ENCODE measurements at regions not wholly inside any gene's neighbourhood (a gene's known extent, or its start where the extent isn't known, plus 50 kb on each side); places are given as distances from the start of the nearest gene placed in this dataset.

GRCh38 chr4:141890279-141890678, 253.9 kb downstream of the IL15 start:
- Histone ChIP-seq H3K79me2 (ENCODE audit: control insufficient read depth, insufficient read depth, low read length) (no peaks in the 10 kb centered on the region), H3K27ac (ENCODE audit: low read length in 2 of 2) (no peak overlapping the region), H4K20me1 (ENCODE audit: control insufficient read depth, insufficient read depth, low read length, poor library complexity, severe bottlenecking) (no peaks in the 10 kb centered on the region), H3K4me2 (replicated peaks; ENCODE audit: low read depth, low read length, poor library complexity, severe bottlenecking) (no peak overlapping the region), H3K4me3 (ENCODE audit: control extremely low read depth in 1 of 5, extremely low read depth in 1 of 5, insufficient read depth in 1 of 5, low read depth in 2 of 5, low read length in 4 of 5) (no peak overlapping the region), H2AFZ (ENCODE audit: insufficient read depth, low read depth, low read length, poor library complexity, severe bottlenecking) (no peak overlapping the region), H3K4me1 (ENCODE audit: control insufficient read depth in 2 of 2, insufficient read depth in 2 of 2, low read length in 2 of 2) (no peaks in the 10 kb centered on the region), H3K9ac (ENCODE audit: low read length) (no peak overlapping the region), H3K27me3 (replicated peaks in 1 of 4; ENCODE audit: control extremely low read depth in 1 of 4, control insufficient read depth in 3 of 4, insufficient read depth in 4 of 4, low read length in 3 of 4) (no peaks in the 10 kb centered on the region), H3K9me3 (ENCODE audit: control extremely low read depth in 1 of 3, control insufficient read depth in 2 of 3, insufficient read depth in 1 of 3, low read length in 2 of 3) (no peaks in the 10 kb centered on the region), H3K36me3 (replicated peaks in 1 of 2; ENCODE audit: control extremely low read depth in 1 of 2, control insufficient read depth in 1 of 2, extremely low read depth in 1 of 2, insufficient read depth in 2 of 2, low read length in 1 of 2) (no peaks in the 10 kb centered on the region)
- intact Hi-C loops (cut with micrococcal nuclease): no loop called here
- no peaks in the 10 kb centered on the region for H3K27me3 Mint-ChIP-seq
- H3K27ac Mint-ChIP-seq: no peak overlapping the region
- POLR2A ChIA-PET: no interaction called here
- no peaks in the 10 kb centered on the region for H3K9me3 Mint-ChIP-seq (ENCODE audit: insufficient read depth)
- no CpG with 5 or more reads among the region's 1 CpG for WGBS (ENCODE audit: insufficient coverage)
- no peaks in the 10 kb centered on the region for H3K4me1 Mint-ChIP-seq
- no peak overlapping the region for H3K4me3 Mint-ChIP-seq
- no peak for TF ChIP-seq EZH2 (IDR thresholded peaks at IDR 0.05; ENCODE audit: borderline replicate concordance, insufficient read depth, low read depth, low read length, poor library complexity, severe bottlenecking)
- TF ChIP-seq CTCF (IDR thresholded peaks at IDR 0.05): no peak
- no peak for ATAC-seq (ENCODE audit: low read depth)
- CTCF ChIA-PET: no interaction called here
- no peak for DNase-seq

GRCh38 chr4:141891260-141892120, 255.1 kb downstream of the IL15 start:
- Histone ChIP-seq H3K4me2 (replicated peaks; ENCODE audit: low read depth, low read length, poor library complexity, severe bottlenecking) (no peak overlapping the region), H3K9me3 (ENCODE audit: control extremely low read depth in 1 of 3, control insufficient read depth in 2 of 3, insufficient read depth in 1 of 3, low read length in 2 of 3) (no peaks in the 10 kb centered on the region), H3K27ac (ENCODE audit: low read length in 2 of 2) (no peak overlapping the region), H4K20me1 (ENCODE audit: control insufficient read depth, insufficient read depth, low read length, poor library complexity, severe bottlenecking) (no peaks in the 10 kb centered on the region), H3K4me3 (ENCODE audit: control extremely low read depth in 1 of 5, extremely low read depth in 1 of 5, insufficient read depth in 1 of 5, low read depth in 2 of 5, low read length in 4 of 5) (no peak overlapping the region), H3K36me3 (replicated peaks in 1 of 2; ENCODE audit: control extremely low read depth in 1 of 2, control insufficient read depth in 1 of 2, extremely low read depth in 1 of 2, insufficient read depth in 2 of 2, low read length in 1 of 2) (no peaks in the 10 kb centered on the region), H3K79me2 (ENCODE audit: control insufficient read depth, insufficient read depth, low read length) (no peaks in the 10 kb centered on the region), H3K9ac (ENCODE audit: low read length) (no peak overlapping the region), H2AFZ (ENCODE audit: insufficient read depth, low read depth, low read length, poor library complexity, severe bottlenecking) (no peak overlapping the region), H3K27me3 (replicated peaks in 1 of 4; ENCODE audit: control extremely low read depth in 1 of 4, control insufficient read depth in 3 of 4, insufficient read depth in 4 of 4, low read length in 3 of 4) (no peaks in the 10 kb centered on the region), H3K4me1 (ENCODE audit: control insufficient read depth in 2 of 2, insufficient read depth in 2 of 2, low read length in 2 of 2) (no peaks in the 10 kb centered on the region)
- ChIA-PET CTCF (no interaction called here), POLR2A (no interaction called here)
- ATAC-seq (ENCODE audit: low read depth) (no peak), DNase-seq (no peak)
- H3K27ac Mint-ChIP-seq: no peak overlapping the region
- intact Hi-C loops (cut with micrococcal nuclease): no loop called here
- no CpG with 5 or more reads among the region's 7 CpGs for WGBS (ENCODE audit: insufficient coverage)
- TF ChIP-seq CTCF (IDR thresholded peaks at IDR 0.05) (no peak), EZH2 (IDR thresholded peaks at IDR 0.05; ENCODE audit: borderline replicate concordance, insufficient read depth, low read depth, low read length, poor library complexity, severe bottlenecking) (no peak)
- H3K27me3 Mint-ChIP-seq: no peaks in the 10 kb centered on the region
- no peaks in the 10 kb centered on the region for H3K9me3 Mint-ChIP-seq (ENCODE audit: insufficient read depth)
- H3K4me1 Mint-ChIP-seq: no peaks in the 10 kb centered on the region
- no peak overlapping the region for H3K4me3 Mint-ChIP-seq
